ENCODE measurements at regions not wholly inside any gene's neighbourhood (a gene's known extent, or its start where the extent isn't known, plus 50 kb on each side); places are given as distances from the start of the nearest gene placed in this dataset.

- H3K4me3 ChIP-seq (ENCODE audit: low read depth, low read length): no peak overlapping the region
Observed at GRCh38 chr7:41256186-41256945, 446.5 kb downstream of the INHBA start.

DNA sequence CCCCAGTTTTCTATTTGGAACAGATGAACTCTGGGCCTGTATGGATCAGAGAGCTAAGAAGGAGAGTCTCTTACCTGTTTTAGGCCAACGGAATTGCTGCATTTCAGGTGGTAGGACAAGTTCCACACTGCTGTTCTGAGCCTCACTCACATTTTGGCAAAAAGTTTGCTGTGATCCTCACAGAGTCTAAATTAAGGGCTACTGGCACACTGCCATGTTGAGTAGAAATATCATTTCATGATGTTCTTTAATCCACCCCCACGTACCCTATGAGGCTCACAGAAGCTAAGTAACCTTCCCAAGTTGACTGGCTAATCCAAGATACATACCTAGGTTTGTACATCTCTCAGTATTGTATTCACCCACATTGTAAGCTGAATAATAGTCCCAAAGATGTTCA is 447.2 kb downstream of the INHBA start:
- no peak overlapping the region for H3K4me3 ChIP-seq (ENCODE audit: low read depth, low read length)
- TF ChIP-seq, protein P1, sequence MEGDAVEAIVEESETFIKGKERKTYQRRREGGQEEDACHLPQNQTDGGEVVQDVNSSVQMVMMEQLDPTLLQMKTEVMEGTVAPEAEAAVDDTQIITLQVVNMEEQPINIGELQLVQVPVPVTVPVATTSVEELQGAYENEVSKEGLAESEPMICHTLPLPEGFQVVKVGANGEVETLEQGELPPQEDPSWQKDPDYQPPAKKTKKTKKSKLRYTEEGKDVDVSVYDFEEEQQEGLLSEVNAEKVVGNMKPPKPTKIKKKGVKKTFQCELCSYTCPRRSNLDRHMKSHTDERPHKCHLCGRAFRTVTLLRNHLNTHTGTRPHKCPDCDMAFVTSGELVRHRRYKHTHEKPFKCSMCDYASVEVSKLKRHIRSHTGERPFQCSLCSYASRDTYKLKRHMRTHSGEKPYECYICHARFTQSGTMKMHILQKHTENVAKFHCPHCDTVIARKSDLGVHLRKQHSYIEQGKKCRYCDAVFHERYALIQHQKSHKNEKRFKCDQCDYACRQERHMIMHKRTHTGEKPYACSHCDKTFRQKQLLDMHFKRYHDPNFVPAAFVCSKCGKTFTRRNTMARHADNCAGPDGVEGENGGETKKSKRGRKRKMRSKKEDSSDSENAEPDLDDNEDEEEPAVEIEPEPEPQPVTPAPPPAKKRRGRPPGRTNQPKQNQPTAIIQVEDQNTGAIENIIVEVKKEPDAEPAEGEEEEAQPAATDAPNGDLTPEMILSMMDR (IDR thresholded peaks at IDR 0.05; ENCODE audit: low read depth, low read length): no peak

More at GRCh38 chr7:41256186-41256945, 446.5 kb downstream of the INHBA start:
- TF ChIP-seq, protein P1 (IDR thresholded peaks at IDR 0.05; ENCODE audit: low read depth, low read length): no peak

- H3K4me3 ChIP-seq (ENCODE audit: low read depth, low read length): no peak overlapping the region
- TF ChIP-seq, protein P1 (IDR thresholded peaks at IDR 0.05; ENCODE audit: low read depth, low read length): no peak
Observed at GRCh38 chr7:41255113-41255512, 447.8 kb downstream of the INHBA start.

DNA sequence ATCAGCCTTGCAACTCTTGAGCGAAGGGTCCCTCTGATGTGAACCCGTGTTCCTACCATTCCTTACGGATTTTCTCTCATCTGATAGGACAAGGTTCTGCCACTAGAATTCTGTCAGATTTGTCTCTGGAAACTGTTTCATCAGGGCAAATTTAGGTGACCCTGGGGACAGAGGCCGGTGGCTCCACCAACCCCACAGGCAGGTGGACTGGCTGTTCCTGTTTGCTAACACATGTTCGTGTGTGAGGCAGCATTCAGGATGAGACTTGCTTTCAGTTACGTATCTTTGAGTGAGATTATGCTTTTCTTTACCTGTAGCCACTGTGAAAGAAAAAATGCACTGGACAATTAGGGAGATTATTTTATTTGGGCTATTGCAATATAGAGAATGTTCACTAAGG is 449.9 kb downstream of the INHBA start:
- TF ChIP-seq, protein P1 (IDR thresholded peaks at IDR 0.05; ENCODE audit: low read depth, low read length): no peak
- H3K4me3 ChIP-seq (ENCODE audit: low read depth, low read length): no peak overlapping the region

- no peak overlapping the region for H3K4me3 ChIP-seq (ENCODE audit: low read depth, low read length)
- TF ChIP-seq, protein P1 (IDR thresholded peaks at IDR 0.05; ENCODE audit: low read depth, low read length): no peak
Observed at GRCh38 chr7:41252551-41252950, 450.3 kb downstream of the INHBA start.

- TF ChIP-seq, protein P1 (IDR thresholded peaks at IDR 0.05; ENCODE audit: low read depth, low read length): no peak
- H3K4me3 ChIP-seq (ENCODE audit: low read depth, low read length): no peak overlapping the region
Observed at GRCh38 chr7:41247143-41247865, 455.6 kb downstream of the INHBA start.

DNA sequence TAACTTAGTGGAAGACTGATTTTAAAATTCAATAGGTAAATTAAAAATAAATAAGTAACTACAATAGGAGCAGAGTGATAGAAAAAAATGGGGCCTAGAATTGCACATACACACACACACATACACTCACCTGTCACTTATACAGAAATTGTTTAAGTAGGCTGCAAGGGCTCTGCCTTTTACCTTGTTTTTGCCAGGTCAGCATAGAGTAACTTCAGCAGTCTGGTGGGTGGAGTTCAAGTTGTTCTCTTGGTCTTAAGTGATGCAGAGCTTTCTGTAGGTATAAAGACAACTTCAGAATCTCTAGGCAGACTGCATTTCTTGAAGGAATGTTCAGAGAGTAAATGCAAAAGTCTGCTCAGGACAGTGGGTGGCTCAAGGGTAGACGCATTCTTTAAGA is 457.0 kb downstream of the INHBA start:
- H3K4me3 ChIP-seq (ENCODE audit: low read depth, low read length): no peak overlapping the region
- TF ChIP-seq, protein P1 (IDR thresholded peaks at IDR 0.05; ENCODE audit: low read depth, low read length): no peak

Measured in WI38 (cell line).